Ishikawa (cell line): ENCODE measurements at regions not wholly inside any gene's neighbourhood (a gene's known extent, or its start where the extent isn't known, plus 50 kb on each side); places are given as distances from the start of the nearest gene placed in this dataset.

Experiments
- CEBPB ChIP-seq: IDR thresholded peaks from 2 replicates; pipeline ENCODE4 v1.6.1; 2012
- CREB1 ChIP-seq: IDR thresholded peaks from 2 replicates; pipeline ENCODE4 v1.6.1; 2012; ENCODE audit warnings: low read depth
- EGR1 ChIP-seq: IDR thresholded peaks from 2 replicates; pipeline ENCODE4 v1.6.1; 2012
- EP300 ChIP-seq: IDR thresholded peaks from 2 replicates; pipeline ENCODE4 v1.6.1; 2012; ENCODE audit warnings: borderline replicate concordance
- FOXM1 ChIP-seq: IDR thresholded peaks from 2 replicates; pipeline ENCODE4 v1.6.1; 2012; ENCODE audit warnings: low read depth, borderline replicate concordance
- NFIC ChIP-seq: IDR thresholded peaks from 2 replicates; pipeline ENCODE4 v1.6.1; 2012
- RAD21 ChIP-seq: IDR thresholded peaks from 2 replicates; pipeline ENCODE4 v1.6.1; 2012; ENCODE audit warnings: low read depth
- REST ChIP-seq: IDR thresholded peaks from 2 replicates; pipeline ENCODE4 v1.6.1; 2012; ENCODE audit warnings: low read depth, mild to moderate bottlenecking
- TAF1 ChIP-seq: IDR thresholded peaks from 2 replicates; pipeline ENCODE4 v1.6.1; 2012; ENCODE audit warnings: low read depth, mild to moderate bottlenecking
- TCF12 ChIP-seq: IDR thresholded peaks from 2 replicates; pipeline ENCODE4 v1.6.1; 2012; ENCODE audit warnings: low read depth
- TEAD4 ChIP-seq: IDR thresholded peaks from 2 replicates; pipeline ENCODE4 v1.6.1; 2012
- USF1 ChIP-seq: IDR thresholded peaks from 2 replicates; pipeline ENCODE4 v1.6.1; 2012
- YY1 ChIP-seq: IDR thresholded peaks from 2 replicates; pipeline ENCODE4 v1.6.1; 2012; ENCODE audit warnings: low read depth
- ZBTB7A ChIP-seq: IDR thresholded peaks from 2 replicates; pipeline ENCODE4 v1.6.1; 2012; ENCODE audit warnings: low read depth
- TF ChIP-seq, protein P1 (sequence below): IDR thresholded peaks from 2 replicates; pipeline ENCODE4 v1.6.1; 2012

DNA sequence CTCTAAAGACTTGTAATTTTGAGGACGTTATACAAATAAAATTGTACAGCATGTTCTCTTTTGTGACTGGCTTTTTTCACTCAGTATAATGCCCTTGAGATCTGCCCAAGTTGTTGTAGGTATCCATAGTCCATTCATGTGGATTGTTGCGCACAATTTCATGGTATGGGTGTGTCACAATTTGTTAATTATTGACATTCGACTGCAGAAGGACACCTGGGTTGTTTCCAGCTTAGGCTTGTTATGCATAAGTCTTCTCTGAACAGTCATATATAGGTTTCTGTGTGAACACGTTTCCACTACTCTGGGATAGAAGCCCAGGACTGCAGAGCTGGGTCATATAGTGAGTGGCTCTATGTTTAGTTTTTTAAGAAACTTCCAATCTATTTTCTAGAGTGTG lies 800.8 kb upstream of the SALL3 start:
- TF ChIP-seq EGR1, result no peak
- TF ChIP-seq TCF12, result no peak
- TF ChIP-seq TAF1, result no peak
- no peak for TF ChIP-seq TEAD4
- TF ChIP-seq YY1, result no peak
- no peak for TF ChIP-seq NFIC
- TF ChIP-seq EP300, result no peak
- TF ChIP-seq RAD21, result no peak
- TF ChIP-seq CEBPB, result no peak

DNA sequence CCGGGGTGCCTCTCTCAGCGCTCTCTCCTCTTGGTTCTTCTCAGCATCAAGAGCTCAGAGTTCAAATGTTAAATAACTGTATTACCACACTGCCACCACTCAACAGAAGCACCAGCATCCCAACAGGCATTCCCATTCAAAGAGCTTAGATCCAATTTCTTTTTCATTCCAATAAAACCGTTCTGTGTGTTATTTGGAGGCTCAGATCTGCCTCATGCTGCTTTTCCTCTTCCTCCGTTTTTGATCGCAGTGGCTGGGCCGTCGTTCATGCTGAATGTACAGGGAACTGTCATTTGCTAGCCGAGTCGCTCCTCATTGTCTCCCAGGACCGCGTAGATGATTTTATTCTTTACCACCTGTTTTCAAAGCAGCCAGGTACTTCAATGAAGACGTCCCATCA lies 798.9 kb upstream of the SALL3 start:
- no peak for TF ChIP-seq TEAD4
- no peak for TF ChIP-seq REST
- no peak for TF ChIP-seq NFIC
- TF ChIP-seq CEBPB, result no peak
- TF ChIP-seq TAF1, result no peak
- no peak for TF ChIP-seq ZBTB7A
- TF ChIP-seq CREB1, result no peak

- TF ChIP-seq TAF1, result no peak
- no peak for TF ChIP-seq ZBTB7A
- no peak for TF ChIP-seq EP300
- TF ChIP-seq USF1, result no peak
- no peak for TF ChIP-seq FOXM1
- TF ChIP-seq CREB1, result no peak
- no peak for TF ChIP-seq RAD21
- TF ChIP-seq CEBPB, result no peak
- TF ChIP-seq NFIC, result no peak
- TF ChIP-seq, protein P1, sequence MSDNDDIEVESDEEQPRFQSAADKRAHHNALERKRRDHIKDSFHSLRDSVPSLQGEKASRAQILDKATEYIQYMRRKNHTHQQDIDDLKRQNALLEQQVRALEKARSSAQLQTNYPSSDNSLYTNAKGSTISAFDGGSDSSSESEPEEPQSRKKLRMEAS, result no peak
- no peak for TF ChIP-seq REST
- TF ChIP-seq YY1, result no peak
- TF ChIP-seq TEAD4, result no peak
- TF ChIP-seq EGR1, result no peak
- TF ChIP-seq TCF12, result no peak
Measured at GRCh38 chr18:78183815-78184214, 795.8 kb upstream of the SALL3 start.

- no peak for TF ChIP-seq FOXM1
Measured at GRCh38 chr18:78191276-78191675, 788.3 kb upstream of the SALL3 start.

- TF ChIP-seq RAD21, result no peak
- TF ChIP-seq YY1, result no peak
- no peak for TF ChIP-seq EP300
- TF ChIP-seq FOXM1, result no peak
- no peak for TF ChIP-seq TEAD4
- TF ChIP-seq NFIC, result no peak
- TF ChIP-seq CEBPB, result no peak
- no peak for TF ChIP-seq CREB1
- no peak for TF ChIP-seq ZBTB7A
- no peak for TF ChIP-seq TCF12
- TF ChIP-seq TAF1, result no peak
- TF ChIP-seq REST, result no peak
- no peak for TF ChIP-seq EGR1
- TF ChIP-seq, protein P1, result no peak
- TF ChIP-seq USF1, result no peak
Measured at GRCh38 chr18:78192054-78192453, 787.6 kb upstream of the SALL3 start.
